ENCODE measurements at regions not wholly inside any gene's neighbourhood (a gene's known extent, or its start where the extent isn't known, plus 50 kb on each side); places are given as distances from the start of the nearest gene placed in this dataset.

DNA sequence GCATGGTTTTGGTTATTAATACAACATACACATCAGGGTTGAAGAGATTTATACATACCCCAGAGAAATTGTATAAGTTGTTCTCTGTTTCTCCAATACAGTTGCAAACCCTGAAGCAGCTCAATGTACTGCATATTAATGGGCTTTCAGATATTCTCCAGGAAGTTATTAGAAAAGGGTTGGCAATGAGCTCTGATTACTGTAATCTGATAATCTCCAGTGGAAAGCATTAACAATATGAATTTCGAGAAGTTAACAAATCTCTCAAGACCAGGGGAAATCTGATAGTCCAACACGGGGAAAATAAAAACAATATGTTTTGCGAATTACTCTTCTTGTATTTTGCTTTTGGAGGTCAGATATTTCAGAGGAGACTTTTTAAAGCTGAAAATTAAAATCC, 950.1 kb downstream of the TBL1XR1 start:
- TF ChIP-seq, protein P1, sequence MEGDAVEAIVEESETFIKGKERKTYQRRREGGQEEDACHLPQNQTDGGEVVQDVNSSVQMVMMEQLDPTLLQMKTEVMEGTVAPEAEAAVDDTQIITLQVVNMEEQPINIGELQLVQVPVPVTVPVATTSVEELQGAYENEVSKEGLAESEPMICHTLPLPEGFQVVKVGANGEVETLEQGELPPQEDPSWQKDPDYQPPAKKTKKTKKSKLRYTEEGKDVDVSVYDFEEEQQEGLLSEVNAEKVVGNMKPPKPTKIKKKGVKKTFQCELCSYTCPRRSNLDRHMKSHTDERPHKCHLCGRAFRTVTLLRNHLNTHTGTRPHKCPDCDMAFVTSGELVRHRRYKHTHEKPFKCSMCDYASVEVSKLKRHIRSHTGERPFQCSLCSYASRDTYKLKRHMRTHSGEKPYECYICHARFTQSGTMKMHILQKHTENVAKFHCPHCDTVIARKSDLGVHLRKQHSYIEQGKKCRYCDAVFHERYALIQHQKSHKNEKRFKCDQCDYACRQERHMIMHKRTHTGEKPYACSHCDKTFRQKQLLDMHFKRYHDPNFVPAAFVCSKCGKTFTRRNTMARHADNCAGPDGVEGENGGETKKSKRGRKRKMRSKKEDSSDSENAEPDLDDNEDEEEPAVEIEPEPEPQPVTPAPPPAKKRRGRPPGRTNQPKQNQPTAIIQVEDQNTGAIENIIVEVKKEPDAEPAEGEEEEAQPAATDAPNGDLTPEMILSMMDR (optimal IDR thresholded peaks at IDR 0.05 in 1 of 3, IDR thresholded peaks at IDR 0.05 in 1 of 3, conservative IDR thresholded peaks at IDR 0.05 in 1 of 3; ENCODE audit: extremely low read depth in 1 of 3, insufficient read depth in 2 of 3, low read length in 3 of 3) = no peak
- no peak for TF ChIP-seq EZH2 (IDR thresholded peaks at IDR 0.05; ENCODE audit: low read length)
